ENCODE measurements at regions not wholly inside any gene's neighbourhood (a gene's known extent, or its start where the extent isn't known, plus 50 kb on each side); places are given as distances from the start of the nearest gene placed in this dataset.

- TF ChIP-seq CTCF (IDR thresholded peaks at IDR 0.05; ENCODE audit: partially characterized antibody, unreplicated experiment): no peak
- Mint-ChIP-seq H3K36me3 (ENCODE audit: unreplicated experiment) (no peaks in the 10 kb centered on the region), H3K9me3 (ENCODE audit: unreplicated experiment) (no peaks in the 10 kb centered on the region), H3K27ac (ENCODE audit: unreplicated experiment) (no peak overlapping the region), H3K4me1 (ENCODE audit: low read depth, unreplicated experiment) (no peaks in the 10 kb centered on the region), H3K27me3 (ENCODE audit: unreplicated experiment) (no peaks in the 10 kb centered on the region), H3K4me3 (ENCODE audit: unreplicated experiment) (no peak overlapping the region)
- no peak for DNase-seq
These were observed 345.5 kb upstream of the DUSP10 start for GRCh38 chr1:222087221-222087920.

GRCh38 chr1:222084996-222085395 is 343.1 kb upstream of the DUSP10 start:
- Mint-ChIP-seq H3K4me3 (ENCODE audit: unreplicated experiment) (no peak overlapping the region), H3K27ac (ENCODE audit: unreplicated experiment) (no peak overlapping the region), H3K27me3 (ENCODE audit: unreplicated experiment) (peaks cover 1% of the 10 kb centered on the region), H3K4me1 (ENCODE audit: low read depth, unreplicated experiment) (no peaks in the 10 kb centered on the region), H3K9me3 (ENCODE audit: unreplicated experiment) (no peaks in the 10 kb centered on the region), H3K36me3 (ENCODE audit: unreplicated experiment) (no peaks in the 10 kb centered on the region)
- no peak for DNase-seq
- TF ChIP-seq CTCF (IDR thresholded peaks at IDR 0.05; ENCODE audit: partially characterized antibody, unreplicated experiment): no peak

GRCh38 chr1:222084048-222084447 is 342.2 kb upstream of the DUSP10 start:
- no peak for TF ChIP-seq CTCF (IDR thresholded peaks at IDR 0.05; ENCODE audit: partially characterized antibody, unreplicated experiment)
- DNase-seq: no peak
- peaks cover 1% of the 10 kb centered on the region for H3K27me3 Mint-ChIP-seq (ENCODE audit: unreplicated experiment)
- no peaks in the 10 kb centered on the region for H3K36me3 Mint-ChIP-seq (ENCODE audit: unreplicated experiment)
- H3K4me1 Mint-ChIP-seq (ENCODE audit: low read depth, unreplicated experiment): no peaks in the 10 kb centered on the region
- no peak overlapping the region for H3K27ac Mint-ChIP-seq (ENCODE audit: unreplicated experiment)
- no peak overlapping the region for H3K4me3 Mint-ChIP-seq (ENCODE audit: unreplicated experiment)
- no peaks in the 10 kb centered on the region for H3K9me3 Mint-ChIP-seq (ENCODE audit: unreplicated experiment)

GRCh38 chr1:222081859-222082258 is 340.0 kb upstream of the DUSP10 start:
- no peak for TF ChIP-seq CTCF (IDR thresholded peaks at IDR 0.05; ENCODE audit: partially characterized antibody, unreplicated experiment)
- H3K36me3 Mint-ChIP-seq (ENCODE audit: unreplicated experiment): no peaks in the 10 kb centered on the region
- DNase-seq: no peak
- peaks cover 1% of the 10 kb centered on the region for H3K27me3 Mint-ChIP-seq (ENCODE audit: unreplicated experiment)
- H3K4me1 Mint-ChIP-seq (ENCODE audit: low read depth, unreplicated experiment): no peaks in the 10 kb centered on the region
- no peak overlapping the region for H3K27ac Mint-ChIP-seq (ENCODE audit: unreplicated experiment)
- no peaks in the 10 kb centered on the region for H3K9me3 Mint-ChIP-seq (ENCODE audit: unreplicated experiment)
- H3K4me3 Mint-ChIP-seq (ENCODE audit: unreplicated experiment): no peak overlapping the region

GRCh38 chr1:222079566-222079965 is 337.7 kb upstream of the DUSP10 start:
- no peaks in the 10 kb centered on the region for H3K4me1 Mint-ChIP-seq (ENCODE audit: low read depth, unreplicated experiment)
- DNase-seq: no peak
- H3K36me3 Mint-ChIP-seq (ENCODE audit: unreplicated experiment): no peaks in the 10 kb centered on the region
- no peak overlapping the region for H3K27ac Mint-ChIP-seq (ENCODE audit: unreplicated experiment)
- peaks cover 1% of the 10 kb centered on the region for H3K27me3 Mint-ChIP-seq (ENCODE audit: unreplicated experiment)
- TF ChIP-seq CTCF (IDR thresholded peaks at IDR 0.05; ENCODE audit: partially characterized antibody, unreplicated experiment): no peak
- no peaks in the 10 kb centered on the region for H3K9me3 Mint-ChIP-seq (ENCODE audit: unreplicated experiment)
- H3K4me3 Mint-ChIP-seq (ENCODE audit: unreplicated experiment): no peak overlapping the region
